ENCODE measurements at regions not wholly inside any gene's neighbourhood (a gene's known extent, or its start where the extent isn't known, plus 50 kb on each side); places are given as distances from the start of the nearest gene placed in this dataset.
"Not testable (repeated sequence)": the region's sequence is repeated elsewhere in the genome, so short reads cannot be mapped to it uniquely, and the experiment has no call there.

DNA sequence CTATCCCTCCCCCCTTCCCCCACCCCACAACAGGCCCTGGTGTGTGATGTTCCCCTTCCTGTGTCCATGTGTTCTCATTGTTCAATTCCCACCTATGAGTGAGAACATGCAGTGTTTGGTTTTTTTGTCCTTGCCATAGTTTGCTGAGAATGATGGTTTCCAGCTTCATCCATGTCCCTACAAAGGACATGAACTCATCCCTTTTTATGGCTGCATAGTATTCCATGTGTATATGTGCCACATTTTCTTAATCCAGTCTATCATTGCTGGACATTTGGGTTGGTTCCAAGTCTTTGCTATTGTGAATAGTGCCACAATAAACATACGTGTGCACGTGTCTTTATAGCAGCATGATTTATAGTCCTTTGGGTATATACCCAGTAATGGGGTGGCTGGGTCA, 52.3 kb upstream of the MAN1A2 start:
- DNase-seq, result not testable (repeated sequence)

DNA sequence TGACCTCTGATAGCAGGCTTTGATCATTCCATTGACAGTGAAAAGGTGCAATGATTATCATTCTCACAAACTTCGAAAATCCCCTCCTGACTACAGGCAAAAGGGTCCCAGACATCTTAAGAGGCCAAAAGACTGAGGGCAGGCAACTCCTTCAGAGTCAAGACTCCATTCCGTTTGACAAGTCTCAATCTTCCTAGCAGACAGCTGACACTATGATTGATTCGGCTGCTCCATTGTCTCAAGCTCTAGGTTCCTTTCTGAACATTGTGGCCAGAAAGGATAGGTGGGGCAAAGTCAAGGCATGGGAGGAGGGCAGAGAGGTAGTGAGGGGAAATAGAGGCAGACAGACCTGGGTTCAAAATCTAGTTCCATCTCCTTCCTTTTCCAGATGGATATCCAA, 53.7 kb upstream of the MAN1A2 start:
- no peak for DNase-seq

GRCh38 chr1:117312453-117313138, 54.7 kb upstream of the MAN1A2 start:
- peak; percentile 17 for DNase-seq

- peak; percentile 4 for DNase-seq
These were observed 58.8 kb upstream of the MAN1A2 start for GRCh38 chr1:117308311-117308916.

GRCh38 chr1:117301901-117302300, 65.3 kb upstream of the MAN1A2 start:
- no peak for DNase-seq

- DNase-seq, result not testable (repeated sequence)
These were observed 67.1 kb upstream of the MAN1A2 start for GRCh38 chr1:117300183-117300582.

GRCh38 chr1:117295001-117295400, 72.2 kb upstream of the MAN1A2 start:
- no peak for DNase-seq

DNA sequence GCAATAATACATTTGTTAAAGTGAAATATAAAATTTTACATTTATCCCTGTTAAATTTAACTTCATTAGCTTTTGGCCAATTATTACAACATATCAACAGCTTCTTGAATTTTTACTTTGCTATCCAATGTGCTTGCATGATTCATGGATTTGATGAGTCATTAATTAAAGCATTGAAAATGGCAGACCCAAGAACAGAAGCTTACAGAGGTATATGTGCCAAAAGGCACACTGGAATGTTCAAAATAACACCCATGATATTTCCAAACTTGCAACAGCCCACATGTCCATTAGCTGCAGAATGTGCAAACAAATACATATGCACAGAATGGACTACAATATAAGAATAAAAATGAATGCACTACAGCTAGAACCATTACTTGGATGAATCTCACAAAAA, 76.4 kb upstream of the MAN1A2 start:
- no peak for DNase-seq

DNA sequence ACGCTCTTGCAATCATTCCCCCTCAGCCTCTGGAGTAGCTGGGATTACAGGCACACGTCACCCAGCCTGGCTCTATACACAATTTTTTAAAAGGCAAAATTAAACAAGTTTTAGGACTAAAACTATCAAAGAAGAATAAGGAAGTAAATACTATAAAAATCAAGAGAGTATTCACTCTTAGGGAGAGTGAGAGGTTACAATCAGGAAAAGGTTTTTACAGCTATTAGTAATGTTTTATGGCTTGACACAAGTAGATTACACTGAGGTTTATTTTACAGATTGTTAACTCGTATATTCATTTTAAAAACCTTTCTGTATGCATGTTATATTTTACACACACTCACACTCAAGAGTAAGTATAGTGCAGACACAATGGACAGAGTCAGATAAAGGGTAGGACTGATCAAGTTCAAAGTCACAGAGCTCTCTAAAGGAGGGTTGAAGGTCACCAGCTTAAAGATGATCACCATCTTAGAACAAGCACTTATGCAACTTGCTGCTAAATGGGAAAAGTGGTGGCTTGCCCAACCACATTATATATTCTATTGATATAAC, 77.9 kb upstream of the MAN1A2 start:
- no peak for DNase-seq

- DNase-seq, result no peak
These were observed 75.8 kb upstream of the VTCN1 start for GRCh38 chr1:117286562-117286961.

GRCh38 chr1:117286145-117286544, 75.4 kb upstream of the VTCN1 start:
- no peak for DNase-seq

DNA sequence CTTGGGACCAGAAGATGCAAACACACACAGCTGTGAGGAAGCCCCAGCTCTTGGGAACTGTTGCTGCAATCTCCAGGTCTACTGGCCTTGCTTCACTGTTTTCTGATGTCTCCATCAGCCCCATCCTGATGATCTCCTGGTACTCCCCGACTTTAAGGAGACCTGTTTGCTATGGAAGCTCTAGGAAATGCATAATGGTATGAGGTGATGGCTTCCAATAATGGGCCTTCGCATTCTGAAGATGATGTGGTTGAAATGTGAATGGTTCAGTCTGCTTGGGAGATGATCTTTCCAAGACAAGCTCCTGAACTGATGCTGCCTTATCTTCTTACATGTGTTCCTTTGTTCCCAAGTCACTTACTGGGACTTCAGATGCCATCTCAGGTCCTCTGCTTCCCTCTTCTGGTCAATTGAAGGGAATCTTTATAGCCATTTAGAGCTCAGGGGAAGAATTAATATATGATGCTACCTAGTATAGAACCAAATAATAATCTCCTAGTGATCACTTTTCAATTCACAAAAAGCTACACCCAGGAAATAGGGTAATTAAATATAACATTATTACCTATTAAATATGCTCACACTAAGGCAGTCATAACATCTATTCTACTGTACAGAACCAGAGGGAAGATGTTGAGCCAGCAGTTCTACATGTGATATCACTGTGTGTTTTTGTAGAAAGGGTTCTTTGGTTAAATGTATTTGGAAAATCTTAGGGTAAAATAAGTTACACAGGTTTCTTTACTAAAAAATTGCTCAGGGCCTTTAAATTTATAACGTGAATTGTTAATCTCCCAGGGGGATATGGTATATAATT, 73.9 kb upstream of the VTCN1 start:
- DNase-seq, result peak; percentile 6

- DNase-seq, result no peak
These were observed 67.8 kb upstream of the VTCN1 start for GRCh38 chr1:117278531-117278930.

- DNase-seq, result no peak
These were observed 64.3 kb upstream of the VTCN1 start for GRCh38 chr1:117275055-117275454.

DNA sequence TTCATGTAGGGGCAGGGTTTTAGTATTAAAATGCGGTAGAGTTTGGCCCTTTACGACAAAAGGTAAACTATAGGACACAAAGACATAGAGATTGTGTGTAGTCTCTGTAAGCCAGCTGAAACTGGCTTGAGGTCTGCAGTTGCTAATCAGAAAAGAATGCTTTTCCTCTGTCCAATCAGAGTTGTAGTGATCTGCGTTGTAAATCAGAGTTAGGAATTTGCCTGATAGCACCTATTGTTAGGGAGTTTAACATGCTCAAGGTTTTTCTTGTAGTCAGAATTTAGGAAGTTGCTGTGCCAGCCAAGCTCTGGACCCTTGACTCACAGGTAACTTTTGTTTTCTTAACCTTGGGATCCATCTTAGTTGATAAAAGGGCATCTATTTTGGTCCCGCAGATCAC, 61.2 kb upstream of the VTCN1 start:
- DNase-seq, result no peak

GRCh38 chr1:117271129-117271528, 60.4 kb upstream of the VTCN1 start:
- DNase-seq, result no peak

DNA sequence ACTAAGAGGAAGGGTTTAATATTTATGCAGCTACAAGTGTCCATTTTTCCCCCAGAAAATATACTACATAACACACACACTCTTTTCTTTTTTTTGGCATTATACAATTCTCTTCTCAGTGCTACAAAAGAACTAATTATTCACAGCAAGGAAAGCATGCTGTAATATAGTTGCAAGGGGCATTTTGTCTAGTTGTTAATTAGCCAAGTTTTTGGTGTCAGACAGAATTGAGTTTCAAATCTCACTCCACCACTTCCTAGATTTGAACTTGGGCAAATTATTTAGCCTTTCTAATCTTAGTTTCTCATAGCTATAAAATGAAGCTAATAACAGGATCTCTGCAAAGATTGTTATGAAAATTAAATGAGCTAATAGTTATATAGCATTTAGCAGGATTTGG, 60.0 kb upstream of the VTCN1 start:
- no peak for DNase-seq

DNA sequence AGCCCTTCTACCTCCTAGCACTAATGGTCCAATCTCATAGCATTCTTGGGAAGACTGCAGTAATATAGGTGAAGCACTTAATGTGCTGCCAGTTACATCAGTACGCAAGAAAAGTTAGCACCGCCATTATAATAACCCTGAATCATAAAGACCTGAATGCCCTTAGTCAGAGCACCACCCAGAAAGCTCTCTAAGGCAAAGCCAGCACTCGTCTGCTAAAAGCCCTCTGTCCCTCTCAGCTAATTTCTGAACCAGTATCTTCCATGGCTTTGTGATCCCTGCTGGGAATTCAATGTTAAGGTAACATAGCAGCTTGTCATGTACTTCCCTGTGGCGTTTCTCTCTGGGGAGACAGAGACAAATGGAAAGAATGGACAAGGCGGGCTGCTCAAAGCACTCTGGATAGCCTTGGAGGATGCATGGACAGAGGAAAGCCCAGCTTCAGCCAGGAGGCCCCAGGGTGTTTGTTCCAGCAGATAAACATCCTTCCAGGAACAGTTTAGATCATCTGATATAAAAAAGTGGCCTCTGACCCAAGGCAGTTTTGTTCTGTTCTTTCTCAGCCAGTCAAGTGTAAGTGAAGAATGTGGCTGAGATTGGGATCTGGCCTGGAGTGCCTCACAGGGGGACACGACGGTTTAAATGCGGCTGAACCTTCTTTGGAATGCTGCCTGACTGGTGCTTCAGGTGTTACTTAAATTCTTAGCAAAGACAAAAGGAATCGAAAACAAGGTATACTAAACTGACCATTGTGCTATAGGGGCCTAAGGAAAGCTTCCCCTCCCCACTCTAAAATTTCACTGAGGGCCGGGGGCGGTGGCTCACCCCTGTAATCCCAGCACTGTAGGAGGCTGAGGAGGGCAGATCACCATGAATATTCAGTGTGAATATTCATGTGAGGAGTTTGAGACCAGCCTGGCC, 58.1 kb upstream of the VTCN1 start:
- DNase-seq, result no peak

- DNase-seq, result no peak
These were observed 56.6 kb upstream of the VTCN1 start for GRCh38 chr1:117267232-117267774.

GRCh38 chr1:117262976-117263375, 52.2 kb upstream of the VTCN1 start:
- no peak for DNase-seq

GRCh38 chr1:117261424-117261785, 50.7 kb upstream of the VTCN1 start:
- DNase-seq, result no peak

GRCh38 chr1:117260761-117261423, 50.2 kb upstream of the VTCN1 start:
- DNase-seq, result no peak
